ENCODE measurements at regions not wholly inside any gene's neighbourhood (a gene's known extent, or its start where the extent isn't known, plus 50 kb on each side); places are given as distances from the start of the nearest gene placed in this dataset.

DNA sequence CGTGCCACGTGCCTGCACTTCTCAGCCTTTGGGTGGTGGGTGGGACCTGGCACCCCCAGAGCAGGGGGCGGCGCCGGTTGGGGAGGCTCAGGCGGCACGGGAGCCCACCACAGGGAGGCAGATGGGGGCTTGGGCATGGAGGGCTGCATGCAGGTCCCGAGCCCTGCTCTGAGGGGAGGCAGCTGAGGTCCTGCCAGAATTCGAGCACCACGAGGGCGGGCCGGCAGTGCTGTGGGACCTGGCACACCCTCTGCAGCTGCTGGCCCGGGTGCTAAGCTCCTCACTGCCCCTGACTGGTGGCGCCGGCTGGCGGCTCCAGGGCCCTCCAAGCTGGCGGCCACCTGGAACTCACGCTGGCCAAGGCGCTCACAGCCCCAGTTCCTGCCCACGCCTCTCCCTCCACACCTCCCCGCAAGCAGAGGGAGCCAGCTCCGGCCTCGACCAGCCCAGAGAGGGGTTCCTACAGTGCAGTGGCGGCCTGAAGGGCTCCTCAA is 1176.8 kb upstream of the GYPC start:
- TF ChIP-seq, protein P1, sequence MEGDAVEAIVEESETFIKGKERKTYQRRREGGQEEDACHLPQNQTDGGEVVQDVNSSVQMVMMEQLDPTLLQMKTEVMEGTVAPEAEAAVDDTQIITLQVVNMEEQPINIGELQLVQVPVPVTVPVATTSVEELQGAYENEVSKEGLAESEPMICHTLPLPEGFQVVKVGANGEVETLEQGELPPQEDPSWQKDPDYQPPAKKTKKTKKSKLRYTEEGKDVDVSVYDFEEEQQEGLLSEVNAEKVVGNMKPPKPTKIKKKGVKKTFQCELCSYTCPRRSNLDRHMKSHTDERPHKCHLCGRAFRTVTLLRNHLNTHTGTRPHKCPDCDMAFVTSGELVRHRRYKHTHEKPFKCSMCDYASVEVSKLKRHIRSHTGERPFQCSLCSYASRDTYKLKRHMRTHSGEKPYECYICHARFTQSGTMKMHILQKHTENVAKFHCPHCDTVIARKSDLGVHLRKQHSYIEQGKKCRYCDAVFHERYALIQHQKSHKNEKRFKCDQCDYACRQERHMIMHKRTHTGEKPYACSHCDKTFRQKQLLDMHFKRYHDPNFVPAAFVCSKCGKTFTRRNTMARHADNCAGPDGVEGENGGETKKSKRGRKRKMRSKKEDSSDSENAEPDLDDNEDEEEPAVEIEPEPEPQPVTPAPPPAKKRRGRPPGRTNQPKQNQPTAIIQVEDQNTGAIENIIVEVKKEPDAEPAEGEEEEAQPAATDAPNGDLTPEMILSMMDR (IDR thresholded peaks at IDR 0.05), result no peak
- no peak for TF ChIP-seq POLR2AphosphoS5 (IDR thresholded peaks at IDR 0.05)
